ENCODE measurements at regions not wholly inside any gene's neighbourhood (a gene's known extent, or its start where the extent isn't known, plus 50 kb on each side); places are given as distances from the start of the nearest gene placed in this dataset.

DNA sequence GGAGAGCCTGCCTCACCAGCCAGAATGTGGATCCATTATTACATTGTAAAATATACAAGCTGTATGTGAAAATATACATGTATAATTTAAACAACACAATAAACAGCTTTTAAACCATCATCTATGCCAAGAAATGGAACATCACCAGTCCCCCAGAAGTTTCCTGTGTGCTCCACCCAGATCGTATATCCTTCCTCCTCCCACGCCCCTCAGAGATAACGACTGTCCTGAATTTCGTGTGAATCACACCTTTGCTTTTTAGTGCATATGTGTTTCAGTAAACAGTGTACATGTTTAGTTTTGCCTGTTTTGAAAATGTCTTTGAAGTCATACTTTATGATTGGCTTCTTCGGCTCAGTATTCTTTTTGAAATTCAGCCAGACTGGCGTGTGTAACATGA, 134.6 kb upstream of the MYO10 start:
- TF ChIP-seq FOS (IDR thresholded peaks at IDR 0.05; ENCODE audit: borderline replicate concordance, insufficient read depth, low read length): peak; percentile 13
- TF ChIP-seq, protein P1, sequence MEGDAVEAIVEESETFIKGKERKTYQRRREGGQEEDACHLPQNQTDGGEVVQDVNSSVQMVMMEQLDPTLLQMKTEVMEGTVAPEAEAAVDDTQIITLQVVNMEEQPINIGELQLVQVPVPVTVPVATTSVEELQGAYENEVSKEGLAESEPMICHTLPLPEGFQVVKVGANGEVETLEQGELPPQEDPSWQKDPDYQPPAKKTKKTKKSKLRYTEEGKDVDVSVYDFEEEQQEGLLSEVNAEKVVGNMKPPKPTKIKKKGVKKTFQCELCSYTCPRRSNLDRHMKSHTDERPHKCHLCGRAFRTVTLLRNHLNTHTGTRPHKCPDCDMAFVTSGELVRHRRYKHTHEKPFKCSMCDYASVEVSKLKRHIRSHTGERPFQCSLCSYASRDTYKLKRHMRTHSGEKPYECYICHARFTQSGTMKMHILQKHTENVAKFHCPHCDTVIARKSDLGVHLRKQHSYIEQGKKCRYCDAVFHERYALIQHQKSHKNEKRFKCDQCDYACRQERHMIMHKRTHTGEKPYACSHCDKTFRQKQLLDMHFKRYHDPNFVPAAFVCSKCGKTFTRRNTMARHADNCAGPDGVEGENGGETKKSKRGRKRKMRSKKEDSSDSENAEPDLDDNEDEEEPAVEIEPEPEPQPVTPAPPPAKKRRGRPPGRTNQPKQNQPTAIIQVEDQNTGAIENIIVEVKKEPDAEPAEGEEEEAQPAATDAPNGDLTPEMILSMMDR (IDR thresholded peaks at IDR 0.05; ENCODE audit: extremely low read depth in 1 of 2, insufficient read depth in 1 of 2, low read depth in 1 of 2, low read length in 2 of 2): no peak
- ChIA-PET POLR2A (no interaction called here), CTCF (interaction anchor here (1.9 kb wide), 1 partner anchor 62 kb away, joined by 14 read pairs; no protein-coding TSS in a partner anchor)
- Histone ChIP-seq H3K4me2 (ENCODE audit: insufficient read depth, low read length) (no peak overlapping the region), H3K36me3 (ENCODE audit: control insufficient read depth in 2 of 2, extremely low read depth in 1 of 2, insufficient read depth in 2 of 2, low read length in 2 of 2) (no peaks in the 10 kb centered on the region), H3K9ac (replicated peaks; ENCODE audit: extremely low read depth, insufficient read depth, low read length) (no peak overlapping the region), H4K20me1 (replicated peaks; ENCODE audit: control insufficient read depth, extremely low read depth, insufficient read depth, low read length) (no peaks in the 10 kb centered on the region), H3K27ac (ENCODE audit: insufficient read depth, low read depth, low read length) (no peak overlapping the region), H3K79me2 (ENCODE audit: control insufficient read depth, insufficient read depth, low read length) (no peaks in the 10 kb centered on the region), H3K9me1 (replicated peaks; ENCODE audit: control insufficient read depth, extremely low read depth, insufficient read depth, low read length) (no peaks in the 10 kb centered on the region), H3K9me3 (replicated peaks; ENCODE audit: control insufficient read depth, insufficient read depth, low read length) (no peaks in the 10 kb centered on the region), H3K27me3 (ENCODE audit: control insufficient read depth in 2 of 2, insufficient read depth in 2 of 2, low read length in 2 of 2) (no peaks in the 10 kb centered on the region), H3K4me3 (replicated peaks in 1 of 3; ENCODE audit: insufficient read depth in 1 of 3, low read depth in 1 of 3, low read length in 3 of 3) (no peak overlapping the region), H3K4me1 (ENCODE audit: control insufficient read depth, extremely low read depth, insufficient read depth, low read length) (peaks cover 20% of the 10 kb centered on the region), H2AFZ (ENCODE audit: low read depth, low read length) (no peak overlapping the region)
- BruUV-seq (replicated peaks): no TSS peak
- FAIRE-seq (no peak), DNase-seq (ENCODE audit: low read depth, low spot score) (no peak)
- dilution Hi-C loops (cut with MboI; ENCODE audit: extremely low pct_ligation_motif_present, low sequenced_read_pairs): no loop called here
- intact Hi-C loops (cut with micrococcal nuclease): no loop called here

DNA sequence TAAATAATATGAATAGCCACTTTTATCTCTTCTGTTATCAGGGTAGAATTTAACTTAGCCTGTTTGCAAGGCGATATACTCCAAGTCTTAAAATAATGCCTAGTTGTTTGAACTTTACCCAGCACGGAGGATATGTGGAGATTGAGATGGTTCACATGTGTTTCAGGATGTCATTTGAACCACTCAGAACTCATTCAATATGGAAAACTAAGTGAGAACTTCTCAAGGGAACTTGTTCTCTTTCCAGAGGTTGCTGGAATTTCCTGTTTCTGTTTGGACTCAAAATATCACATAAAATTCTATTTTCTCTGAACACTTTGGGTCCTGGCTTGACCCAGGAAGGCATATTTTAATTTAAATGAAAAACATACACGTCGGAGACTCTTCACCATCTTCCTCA, 139.1 kb upstream of the MYO10 start:
- H4K20me1 ChIP-seq (replicated peaks; ENCODE audit: control insufficient read depth, extremely low read depth, insufficient read depth, low read length): no peaks in the 10 kb centered on the region
- TF ChIP-seq MYC (IDR thresholded peaks at IDR 0.05; ENCODE audit: low read depth, low read length) (no peak), FOS (IDR thresholded peaks at IDR 0.05; ENCODE audit: borderline replicate concordance, insufficient read depth, low read length) (no peak), POLR2A (IDR thresholded peaks at IDR 0.05; ENCODE audit: low read depth, low read length) (no peak), POLR2AphosphoS5 (IDR thresholded peaks at IDR 0.05; ENCODE audit: insufficient read depth, low read depth, low read length) (no peak)
- TF ChIP-seq, protein P2, sequence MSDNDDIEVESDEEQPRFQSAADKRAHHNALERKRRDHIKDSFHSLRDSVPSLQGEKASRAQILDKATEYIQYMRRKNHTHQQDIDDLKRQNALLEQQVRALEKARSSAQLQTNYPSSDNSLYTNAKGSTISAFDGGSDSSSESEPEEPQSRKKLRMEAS (IDR thresholded peaks at IDR 0.05; ENCODE audit: insufficient read depth, insufficient read length): no peak
- peak overlapping the region; percentile 57 for H2AFZ ChIP-seq (ENCODE audit: low read depth, low read length)
- H3K27ac ChIP-seq (ENCODE audit: insufficient read depth, low read depth, low read length): no peak overlapping the region
- no peaks in the 10 kb centered on the region for H3K9me3 ChIP-seq (replicated peaks; ENCODE audit: control insufficient read depth, insufficient read depth, low read length)
- intact Hi-C loops (cut with micrococcal nuclease) (no loop called here), dilution Hi-C loops (cut with MboI; ENCODE audit: extremely low pct_ligation_motif_present, low sequenced_read_pairs) (no loop called here)
- H3K27me3 ChIP-seq (ENCODE audit: control insufficient read depth in 2 of 2, insufficient read depth in 2 of 2, low read length in 2 of 2): no peaks in the 10 kb centered on the region
- H3K9ac ChIP-seq (replicated peaks; ENCODE audit: extremely low read depth, insufficient read depth, low read length): no peak overlapping the region
- H3K4me2 ChIP-seq (ENCODE audit: insufficient read depth, low read length): peak overlapping the region; percentile 49
- H3K9me1 ChIP-seq (replicated peaks; ENCODE audit: control insufficient read depth, extremely low read depth, insufficient read depth, low read length): no peaks in the 10 kb centered on the region
- ChIA-PET CTCF (interaction anchor here (0.9 kb wide), 1 partner anchor 12 kb away, joined by 4 read pairs; no protein-coding TSS in a partner anchor), POLR2A (no interaction called here)
- no TSS peak for BruUV-seq (replicated peaks)
- FAIRE-seq (peak; percentile 28), DNase-seq (ENCODE audit: low read depth, low spot score) (peak; percentile 62)
- H3K4me1 ChIP-seq (ENCODE audit: control insufficient read depth, extremely low read depth, insufficient read depth, low read length): peaks cover 48% of the 10 kb centered on the region
- H3K79me2 ChIP-seq (ENCODE audit: control insufficient read depth, insufficient read depth, low read length): no peaks in the 10 kb centered on the region
- no peaks in the 10 kb centered on the region for H3K36me3 ChIP-seq (ENCODE audit: control insufficient read depth in 2 of 2, extremely low read depth in 1 of 2, insufficient read depth in 2 of 2, low read length in 2 of 2)
- no peak overlapping the region for H3K4me3 ChIP-seq (replicated peaks in 1 of 3; ENCODE audit: insufficient read depth in 1 of 3, low read depth in 1 of 3, low read length in 3 of 3)

Measured in endothelial cell of umbilical vein (primary cell).